ENCODE measurements at regions not wholly inside any gene's neighbourhood (a gene's known extent, or its start where the extent isn't known, plus 50 kb on each side); places are given as distances from the start of the nearest gene placed in this dataset.

- no peak overlapping the region for H3K27ac ChIP-seq
- H3K4me3 ChIP-seq, result no peak overlapping the region
- no peak overlapping the region for H3K9ac ChIP-seq (ENCODE audit: insufficient read length)
- H3K36me3 ChIP-seq (ENCODE audit: insufficient read depth, low read length), result no peaks in the 10 kb centered on the region
- no peaks in the 10 kb centered on the region for H3K9me3 ChIP-seq (ENCODE audit: low read depth, low read length)
- no peak for TF ChIP-seq FOXP2 (optimal IDR thresholded peaks at IDR 0.05; ENCODE audit: control extremely low read depth, extremely low read length, insufficient read depth)
- no peak for TF ChIP-seq POLR2AphosphoS5 (IDR thresholded peaks at IDR 0.05; ENCODE audit: borderline replicate concordance, low read depth, low read length)
- no peak for TF ChIP-seq EZH2 (IDR thresholded peaks at IDR 0.05)
- DNase-seq (ENCODE audit: low read depth, low spot score), result no peak
These were observed 431.2 kb upstream of the AUTS2 start for GRCh38 chr7:69166979-69167516.

GRCh38 chr7:69169386-69169785, 428.9 kb upstream of the AUTS2 start:
- no peak overlapping the region for H3K27ac ChIP-seq
- TF ChIP-seq POLR2AphosphoS5 (IDR thresholded peaks at IDR 0.05; ENCODE audit: borderline replicate concordance, low read depth, low read length) (no peak), FOXP2 (optimal IDR thresholded peaks at IDR 0.05; ENCODE audit: control extremely low read depth, extremely low read length, insufficient read depth) (no peak), EZH2 (IDR thresholded peaks at IDR 0.05) (no peak)

DNA sequence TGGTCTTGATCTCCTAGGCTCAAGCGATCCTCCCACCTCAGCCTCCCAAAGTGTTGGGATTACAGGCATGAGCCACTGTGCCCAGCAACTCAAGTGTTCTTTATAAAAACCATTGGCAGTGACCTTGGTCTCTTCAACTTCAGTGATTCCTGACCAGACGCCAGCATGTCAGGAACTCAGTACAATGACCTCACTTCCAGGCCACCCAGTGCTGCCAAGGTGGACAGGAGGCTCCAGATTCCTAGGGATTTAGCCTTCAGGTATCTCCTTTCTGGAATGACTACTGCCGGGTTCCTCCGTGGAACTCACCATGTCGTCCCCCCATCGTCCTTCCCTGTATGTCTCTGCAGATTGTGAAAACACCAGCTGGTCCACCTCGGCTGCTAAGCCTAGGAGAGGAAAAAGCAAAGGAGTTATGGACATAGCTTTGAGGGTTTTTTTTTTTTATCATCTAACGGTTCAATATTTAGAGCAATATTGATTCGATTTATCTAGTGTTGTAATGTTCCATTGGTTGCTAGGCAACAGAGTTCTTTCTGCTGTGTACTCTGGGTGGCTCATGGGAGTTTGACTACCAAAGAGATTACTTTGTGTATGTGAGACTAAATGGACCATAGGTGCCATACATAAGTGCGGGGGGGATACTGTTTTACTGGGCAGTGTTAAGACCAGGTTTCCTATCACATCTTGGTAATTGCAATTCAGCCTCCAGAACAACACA, 425.8 kb upstream of the AUTS2 start:
- Histone ChIP-seq H3K9ac (ENCODE audit: insufficient read length) (no peak overlapping the region), H3K4me3 (no peak overlapping the region), H3K27ac (no peak overlapping the region), H3K9me3 (ENCODE audit: low read depth, low read length) (no peaks in the 10 kb centered on the region), H3K36me3 (ENCODE audit: insufficient read depth, low read length) (no peaks in the 10 kb centered on the region)
- TF ChIP-seq POLR2AphosphoS5 (IDR thresholded peaks at IDR 0.05; ENCODE audit: borderline replicate concordance, low read depth, low read length) (no peak), EZH2 (IDR thresholded peaks at IDR 0.05) (no peak), FOXP2 (optimal IDR thresholded peaks at IDR 0.05; ENCODE audit: control extremely low read depth, extremely low read length, insufficient read depth) (no peak)
- DNase-seq (ENCODE audit: low read depth, low spot score), result no peak

More at GRCh38 chr7:69169386-69169785, 428.9 kb upstream of the AUTS2 start:
- Histone ChIP-seq H3K36me3 (ENCODE audit: insufficient read depth, low read length) (no peaks in the 10 kb centered on the region), H3K9me3 (ENCODE audit: low read depth, low read length) (no peaks in the 10 kb centered on the region), H3K9ac (ENCODE audit: insufficient read length) (no peak overlapping the region), H3K4me3 (no peak overlapping the region)
- DNase-seq (ENCODE audit: low read depth, low spot score), result no peak

DNA sequence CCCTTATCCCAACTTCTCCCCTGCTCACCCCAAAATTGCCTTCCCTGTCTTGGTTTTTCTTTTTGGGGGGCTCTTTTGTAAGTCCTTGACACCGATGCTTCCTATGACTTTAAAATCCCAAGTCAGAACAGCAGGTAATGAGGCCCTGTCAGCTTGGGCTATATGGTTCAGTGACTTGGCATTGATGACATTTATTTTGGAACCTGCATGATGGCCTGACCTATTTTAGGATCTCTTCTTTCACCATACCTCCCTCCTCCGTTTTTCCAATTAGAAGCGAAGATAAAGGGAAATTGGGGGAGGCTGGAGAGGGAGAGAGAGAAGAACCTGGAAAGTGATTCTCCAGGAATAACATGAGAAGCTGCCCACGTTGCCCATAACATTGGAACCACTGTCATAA, 424.9 kb upstream of the AUTS2 start:
- Histone ChIP-seq H3K9ac (ENCODE audit: insufficient read length) (no peak overlapping the region), H3K4me3 (no peak overlapping the region), H3K27ac (no peak overlapping the region), H3K9me3 (ENCODE audit: low read depth, low read length) (no peaks in the 10 kb centered on the region), H3K36me3 (ENCODE audit: insufficient read depth, low read length) (no peaks in the 10 kb centered on the region)
- DNase-seq (ENCODE audit: low read depth, low spot score), result no peak
- TF ChIP-seq POLR2AphosphoS5 (IDR thresholded peaks at IDR 0.05; ENCODE audit: borderline replicate concordance, low read depth, low read length) (no peak), EZH2 (IDR thresholded peaks at IDR 0.05) (no peak), FOXP2 (optimal IDR thresholded peaks at IDR 0.05; ENCODE audit: control extremely low read depth, extremely low read length, insufficient read depth) (no peak)

DNA sequence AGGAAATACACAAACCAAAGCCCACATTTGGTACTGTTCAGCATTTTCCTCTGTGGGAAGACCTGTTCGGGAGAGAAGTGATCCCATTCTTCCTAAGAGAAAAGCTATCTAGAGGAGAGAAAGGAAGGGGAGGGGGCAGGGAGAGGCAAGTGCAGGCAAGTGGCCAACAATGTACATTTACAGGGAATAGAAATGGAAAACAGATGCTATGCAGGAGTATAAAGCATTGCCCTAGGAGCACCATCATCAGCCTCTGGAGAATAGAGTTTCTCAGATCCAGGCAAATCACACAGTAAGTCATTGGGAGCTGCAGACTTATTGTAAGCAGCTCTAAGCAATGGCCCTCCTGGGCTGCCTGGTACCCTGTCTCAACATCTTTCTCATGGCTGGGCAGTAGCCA, 424.4 kb upstream of the AUTS2 start:
- H3K36me3 ChIP-seq (ENCODE audit: insufficient read depth, low read length), result no peaks in the 10 kb centered on the region
- DNase-seq (ENCODE audit: low read depth, low spot score), result no peak
- H3K27ac ChIP-seq, result no peak overlapping the region
- TF ChIP-seq FOXP2 (optimal IDR thresholded peaks at IDR 0.05; ENCODE audit: control extremely low read depth, extremely low read length, insufficient read depth), result no peak
- no peak for TF ChIP-seq POLR2AphosphoS5 (IDR thresholded peaks at IDR 0.05; ENCODE audit: borderline replicate concordance, low read depth, low read length)
- TF ChIP-seq EZH2 (IDR thresholded peaks at IDR 0.05), result no peak
- H3K9ac ChIP-seq (ENCODE audit: insufficient read length), result no peak overlapping the region
- H3K9me3 ChIP-seq (ENCODE audit: low read depth, low read length), result no peaks in the 10 kb centered on the region
- no peak overlapping the region for H3K4me3 ChIP-seq

DNA sequence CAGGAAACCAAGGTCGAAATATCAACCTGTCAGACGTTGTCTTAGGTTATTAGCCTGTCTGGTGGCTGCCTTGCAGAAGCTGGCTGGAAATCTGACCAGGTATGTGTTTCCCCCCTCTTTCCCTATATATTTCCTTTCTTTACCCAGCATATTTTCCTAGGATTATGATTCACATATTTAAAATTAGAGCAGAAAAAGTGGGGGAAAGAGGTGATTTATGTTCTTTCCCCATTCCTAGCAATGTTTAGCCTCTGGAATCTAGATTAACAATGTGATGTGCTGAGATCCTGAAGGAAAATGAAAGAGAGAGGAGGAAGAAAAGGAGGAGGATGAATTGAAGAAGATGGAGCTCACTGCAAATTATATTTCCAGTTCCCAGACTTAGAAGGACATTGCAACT, 421.4 kb upstream of the AUTS2 start:
- TF ChIP-seq FOXP2 (optimal IDR thresholded peaks at IDR 0.05; ENCODE audit: control extremely low read depth, extremely low read length, insufficient read depth) (no peak), EZH2 (IDR thresholded peaks at IDR 0.05) (no peak), POLR2AphosphoS5 (IDR thresholded peaks at IDR 0.05; ENCODE audit: borderline replicate concordance, low read depth, low read length) (no peak)
- H3K36me3 ChIP-seq (ENCODE audit: insufficient read depth, low read length), result no peaks in the 10 kb centered on the region

DNA sequence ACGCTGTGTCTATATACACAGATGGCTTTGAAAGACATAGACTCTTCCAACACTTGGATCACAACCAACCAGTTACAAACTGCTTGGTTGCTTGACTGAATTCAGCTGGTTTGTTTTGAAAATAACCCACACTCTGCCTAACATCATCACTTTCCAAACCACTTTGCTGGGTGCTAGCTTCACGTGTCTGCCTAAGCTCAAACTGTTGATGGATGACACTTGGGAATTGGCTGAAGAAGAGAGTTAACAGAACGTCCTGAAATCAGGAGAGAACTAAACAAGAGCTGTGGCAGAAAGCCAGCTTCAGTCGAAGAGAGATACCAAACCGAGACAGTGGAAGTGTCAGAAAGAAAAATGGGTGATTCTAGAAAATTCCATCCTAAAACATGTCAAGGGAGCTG, 420.8 kb upstream of the AUTS2 start:
- no peak for DNase-seq (ENCODE audit: low read depth, low spot score)
- Histone ChIP-seq H3K36me3 (ENCODE audit: insufficient read depth, low read length) (no peaks in the 10 kb centered on the region), H3K27ac (no peak overlapping the region), H3K9me3 (ENCODE audit: low read depth, low read length) (no peaks in the 10 kb centered on the region), H3K4me3 (no peak overlapping the region), H3K9ac (ENCODE audit: insufficient read length) (no peak overlapping the region)
- no peak for TF ChIP-seq FOXP2 (optimal IDR thresholded peaks at IDR 0.05; ENCODE audit: control extremely low read depth, extremely low read length, insufficient read depth)
- no peak for TF ChIP-seq EZH2 (IDR thresholded peaks at IDR 0.05)
- no peak for TF ChIP-seq POLR2AphosphoS5 (IDR thresholded peaks at IDR 0.05; ENCODE audit: borderline replicate concordance, low read depth, low read length)

More for the DNA sequence above, 421.4 kb upstream of the AUTS2 start:
- Histone ChIP-seq H3K27ac (no peak overlapping the region), H3K4me3 (no peak overlapping the region), H3K9me3 (ENCODE audit: low read depth, low read length) (no peaks in the 10 kb centered on the region), H3K9ac (ENCODE audit: insufficient read length) (no peak overlapping the region)
- no peak for DNase-seq (ENCODE audit: low read depth, low spot score)

DNA sequence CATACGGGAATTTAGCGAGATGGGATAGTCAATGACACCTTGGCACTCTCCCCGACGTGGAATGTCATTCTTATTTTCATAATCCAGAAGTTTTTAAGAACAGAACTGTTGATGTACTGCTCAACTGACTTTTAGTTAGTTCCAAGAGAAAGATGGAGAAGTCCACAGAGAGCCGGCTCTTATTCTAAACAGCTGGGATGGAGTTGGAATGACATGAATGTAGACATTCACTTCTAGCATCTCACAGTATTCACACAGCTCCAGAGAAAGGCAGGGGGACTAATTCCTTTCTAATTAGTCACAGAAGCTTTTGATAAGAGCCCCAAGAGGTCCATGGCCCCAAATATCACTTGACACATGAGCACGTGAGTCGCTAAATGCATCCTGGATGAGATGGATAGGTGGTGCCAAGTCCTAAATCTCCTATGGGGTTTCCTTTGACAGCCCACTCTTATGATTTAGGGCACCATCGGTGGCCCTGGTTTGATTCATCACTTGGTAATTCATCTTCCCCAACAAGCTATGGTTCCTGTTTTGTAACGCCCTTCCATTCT, 420.3 kb upstream of the AUTS2 start:
- no peak overlapping the region for H3K27ac ChIP-seq
- no peak overlapping the region for H3K9ac ChIP-seq (ENCODE audit: insufficient read length)
- H3K4me3 ChIP-seq, result no peak overlapping the region
- H3K9me3 ChIP-seq (ENCODE audit: low read depth, low read length), result no peaks in the 10 kb centered on the region
- no peaks in the 10 kb centered on the region for H3K36me3 ChIP-seq (ENCODE audit: insufficient read depth, low read length)
- no peak for DNase-seq (ENCODE audit: low read depth, low spot score)
- TF ChIP-seq EZH2 (IDR thresholded peaks at IDR 0.05) (no peak), FOXP2 (optimal IDR thresholded peaks at IDR 0.05; ENCODE audit: control extremely low read depth, extremely low read length, insufficient read depth) (no peak), POLR2AphosphoS5 (IDR thresholded peaks at IDR 0.05; ENCODE audit: borderline replicate concordance, low read depth, low read length) (no peak)
